Loucy (cell line): ENCODE measurements at regions not wholly inside any gene's neighbourhood (a gene's known extent, or its start where the extent isn't known, plus 50 kb on each side); places are given as distances from the start of the nearest gene placed in this dataset.

ENCODE experiments used
- H2AFZ ChIP-seq: fragments of 200-600 bp; sonication (generic); 2 replicates; pipeline ENCODE4 v1.6.0; 2016; ENCODE audit warnings: antibody characterized with exemption, mild to moderate bottlenecking, low read length, moderate library complexity
- H3F3A ChIP-seq: fragments of 200-600 bp; 2 replicates; pipeline ENCODE4 v1.6.0; 2016; ENCODE audit warnings: antibody characterized with exemption, low read depth, mild to moderate bottlenecking
- H3K27me3 ChIP-seq: fragments of 200-600 bp; sonication (generic); 2 replicates; pipeline ENCODE4 v1.6.1; 2014; ENCODE audit warnings: low read length, mild to moderate bottlenecking; ENCODE audit not compliant: insufficient read depth, poor library complexity, severe bottlenecking
- H3K36me3 ChIP-seq: fragments of 200-600 bp; sonication (generic); 2 replicates; pipeline ENCODE4 v1.6.1; 2016; ENCODE audit warnings: low read length; ENCODE audit not compliant: insufficient read depth
- H3K4me1 ChIP-seq: fragments of 200-600 bp; sonication (generic); 2 replicates; pipeline ENCODE4 v1.5.1; 2014; ENCODE audit warnings: low read length, mild to moderate bottlenecking; ENCODE audit not compliant: insufficient read depth, poor library complexity, severe bottlenecking
- H3K4me2 ChIP-seq: fragments of 200-600 bp; sonication (generic); 2 replicates; pipeline ENCODE4 v1.6.0; 2014; ENCODE audit warnings: antibody characterized with exemption, low read length, low read depth, mild to moderate bottlenecking; ENCODE audit not compliant: poor library complexity, severe bottlenecking
- H3K4me3 ChIP-seq: fragments of 200-600 bp; sonication (generic); 2 replicates; pipeline ENCODE4 v1.5.1; 2014; ENCODE audit warnings: low read length, mild to moderate bottlenecking, mixed read lengths; ENCODE audit not compliant: poor library complexity, severe bottlenecking
- H3K79me2 ChIP-seq: fragments of 200-600 bp; sonication (generic); 2 replicates; pipeline ENCODE4 v1.6.1; 2014; ENCODE audit warnings: low read length; ENCODE audit not compliant: insufficient read depth
- H3K9ac ChIP-seq: fragments of 200-600 bp; sonication (generic); 2 replicates; pipeline ENCODE4 v1.6.0; 2014; ENCODE audit warnings: mild to moderate bottlenecking, low read depth, low read length, moderate library complexity; ENCODE audit not compliant: poor library complexity, severe bottlenecking
- H3K9me2 ChIP-seq: fragments of 200-600 bp; sonication (generic); replicated peaks from 2 replicates; pipeline ENCODE4 v1.6.1; 2016; ENCODE audit warnings: low read depth, low read length, mixed read lengths
- H3K9me3 ChIP-seq: fragments of 200-600 bp; sonication (generic); 2 replicates; pipeline ENCODE4 v1.6.1; 2014; ENCODE audit warnings: mild to moderate bottlenecking, antibody characterized with exemption, low read length, low read depth; ENCODE audit not compliant: insufficient read depth
- H4K20me1 ChIP-seq: fragments of 200-600 bp; sonication (generic); 2 replicates; pipeline ENCODE4 v1.6.0; 2014; ENCODE audit warnings: antibody characterized with exemption, low read length, mild to moderate bottlenecking; ENCODE audit not compliant: insufficient read depth, poor library complexity, severe bottlenecking
- EZH2phosphoT487 ChIP-seq: fragments of 200-600 bp; IDR thresholded peaks from 2 replicates; pipeline ENCODE4 v1.6.1; 2018; ENCODE audit warnings: antibody characterized with exemption, mild to moderate bottlenecking, moderate library complexity, borderline replicate concordance
- TF ChIP-seq, protein P1 (sequence below): fragments of 200-600 bp; sonication (generic); conservative IDR thresholded peaks from 2 replicates; pipeline ENCODE4 v1.5.1; 2014; ENCODE audit warnings: mild to moderate bottlenecking, antibody characterized with exemption, low read length

DNA sequence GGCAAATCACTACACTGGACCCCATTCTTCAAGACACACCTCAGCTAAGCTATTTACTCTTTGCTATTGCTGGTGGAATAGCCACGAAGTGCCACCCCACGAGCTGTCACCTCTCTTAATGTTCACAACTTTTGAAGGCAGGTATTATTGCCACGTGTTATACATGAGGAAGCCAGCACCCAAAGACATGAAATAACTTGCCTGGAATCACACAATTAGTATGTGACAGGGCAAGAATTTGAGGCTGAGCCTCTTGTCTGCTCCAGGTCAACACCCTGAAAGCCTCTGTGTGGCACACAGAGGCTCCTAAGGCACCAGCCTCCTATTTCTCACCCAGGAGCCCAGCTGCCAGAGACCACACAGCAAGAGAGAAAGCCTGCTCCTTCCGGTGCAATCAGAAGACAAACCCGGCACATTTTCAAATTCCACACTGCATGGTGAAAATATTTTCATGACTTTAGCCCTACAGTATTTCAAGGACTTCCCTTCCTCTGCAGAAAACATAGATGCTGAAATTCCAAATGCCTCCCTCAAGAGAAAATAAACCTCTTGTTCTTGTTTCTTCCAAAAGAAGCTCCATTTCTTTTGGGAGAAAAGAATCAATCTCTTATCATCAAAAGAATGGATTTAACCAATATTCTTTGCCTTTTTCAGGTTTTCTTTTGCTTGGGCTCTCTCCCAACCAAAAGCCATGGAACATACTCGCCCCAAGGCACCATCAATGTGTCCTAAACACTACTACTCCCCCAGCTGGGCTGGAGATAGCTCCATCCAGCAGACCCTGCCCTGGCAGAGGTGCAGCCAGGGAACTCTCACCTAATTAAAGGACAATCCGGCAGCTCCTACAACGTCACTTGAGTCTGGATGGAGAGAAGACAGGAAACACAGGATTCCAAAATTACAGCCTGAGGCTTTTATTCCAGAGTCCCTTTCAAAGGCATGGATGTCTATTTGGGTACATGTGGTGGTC, 84.7 kb upstream of the THBS1 start:
- TF ChIP-seq EZH2phosphoT487, result no peak
- TF ChIP-seq, protein P1, sequence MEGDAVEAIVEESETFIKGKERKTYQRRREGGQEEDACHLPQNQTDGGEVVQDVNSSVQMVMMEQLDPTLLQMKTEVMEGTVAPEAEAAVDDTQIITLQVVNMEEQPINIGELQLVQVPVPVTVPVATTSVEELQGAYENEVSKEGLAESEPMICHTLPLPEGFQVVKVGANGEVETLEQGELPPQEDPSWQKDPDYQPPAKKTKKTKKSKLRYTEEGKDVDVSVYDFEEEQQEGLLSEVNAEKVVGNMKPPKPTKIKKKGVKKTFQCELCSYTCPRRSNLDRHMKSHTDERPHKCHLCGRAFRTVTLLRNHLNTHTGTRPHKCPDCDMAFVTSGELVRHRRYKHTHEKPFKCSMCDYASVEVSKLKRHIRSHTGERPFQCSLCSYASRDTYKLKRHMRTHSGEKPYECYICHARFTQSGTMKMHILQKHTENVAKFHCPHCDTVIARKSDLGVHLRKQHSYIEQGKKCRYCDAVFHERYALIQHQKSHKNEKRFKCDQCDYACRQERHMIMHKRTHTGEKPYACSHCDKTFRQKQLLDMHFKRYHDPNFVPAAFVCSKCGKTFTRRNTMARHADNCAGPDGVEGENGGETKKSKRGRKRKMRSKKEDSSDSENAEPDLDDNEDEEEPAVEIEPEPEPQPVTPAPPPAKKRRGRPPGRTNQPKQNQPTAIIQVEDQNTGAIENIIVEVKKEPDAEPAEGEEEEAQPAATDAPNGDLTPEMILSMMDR, result no peak
- no peaks in the 10 kb centered on the region for H3K27me3 ChIP-seq
- no peaks in the 10 kb centered on the region for H3K9me2 ChIP-seq
- no peaks in the 10 kb centered on the region for H3K9me3 ChIP-seq
- no peak overlapping the region for H3K4me3 ChIP-seq
- H3F3A ChIP-seq, result no peaks in the 10 kb centered on the region
- no peaks in the 10 kb centered on the region for H3K36me3 ChIP-seq
- H3K4me2 ChIP-seq, result no peak overlapping the region
- no peak overlapping the region for H2AFZ ChIP-seq
- H4K20me1 ChIP-seq, result no peaks in the 10 kb centered on the region
- H3K9ac ChIP-seq, result peak overlapping the region; percentile 65
- peaks cover 56% of the 10 kb centered on the region for H3K4me1 ChIP-seq
- H3K79me2 ChIP-seq, result no peaks in the 10 kb centered on the region

- H3K4me3 ChIP-seq, result peak overlapping the region; percentile 45
- peak overlapping the region; percentile 65 for H3K9ac ChIP-seq
- no peaks in the 10 kb centered on the region for H3K36me3 ChIP-seq
- H3K27me3 ChIP-seq, result no peaks in the 10 kb centered on the region
- peaks cover 56% of the 10 kb centered on the region for H3K4me1 ChIP-seq
- H4K20me1 ChIP-seq, result no peaks in the 10 kb centered on the region
- peak overlapping the region; percentile 56 for H2AFZ ChIP-seq
- H3K79me2 ChIP-seq, result no peaks in the 10 kb centered on the region
- no peaks in the 10 kb centered on the region for H3K9me3 ChIP-seq
- TF ChIP-seq, protein P1, result no peak
- no peak for TF ChIP-seq EZH2phosphoT487
- H3K9me2 ChIP-seq, result no peaks in the 10 kb centered on the region
- no peaks in the 10 kb centered on the region for H3F3A ChIP-seq
- H3K4me2 ChIP-seq, result peak overlapping the region; percentile 68
These were observed 83.7 kb upstream of the THBS1 start for GRCh38 chr15:39497016-39497758.

GRCh38 chr15:39497759-39498565, 82.9 kb upstream of the THBS1 start:
- H3K79me2 ChIP-seq, result no peaks in the 10 kb centered on the region
- H3K9ac ChIP-seq, result peak overlapping the region; percentile 65
- TF ChIP-seq EZH2phosphoT487, result no peak
- TF ChIP-seq, protein P1, result no peak
- H3K27me3 ChIP-seq, result no peaks in the 10 kb centered on the region
- H3K4me2 ChIP-seq, result peak overlapping the region; percentile 68
- H4K20me1 ChIP-seq, result no peaks in the 10 kb centered on the region
- H3F3A ChIP-seq, result no peaks in the 10 kb centered on the region
- H3K9me2 ChIP-seq, result no peaks in the 10 kb centered on the region
- H3K4me1 ChIP-seq, result peaks cover 56% of the 10 kb centered on the region
- peak overlapping the region; percentile 56 for H2AFZ ChIP-seq
- no peaks in the 10 kb centered on the region for H3K9me3 ChIP-seq
- H3K4me3 ChIP-seq, result peak overlapping the region; percentile 45
- H3K36me3 ChIP-seq, result no peaks in the 10 kb centered on the region
